Neural crest cell (in vitro differentiated cells): ENCODE measurements at regions not wholly inside any gene's neighbourhood (a gene's known extent, or its start where the extent isn't known, plus 50 kb on each side); places are given as distances from the start of the nearest gene placed in this dataset.

Experiments used
- DNase-seq: peaks from one replicate; pipeline ENCODE4 v3.0.0; 2021; ENCODE audit warnings: low read depth, mixed read lengths, low spot score
- H3K27ac Mint-ChIP-seq: one replicate; pipeline ENCODE4 v1.8.0; 2021; ENCODE audit warnings: mild to moderate bottlenecking, mixed read lengths; ENCODE audit not compliant: unreplicated experiment
- H3K27me3 Mint-ChIP-seq: 2 replicates; pipeline ENCODE4 v1.8.0; 2021; ENCODE audit warnings: low read depth, mild to moderate bottlenecking, mixed read lengths
- H3K36me3 Mint-ChIP-seq: 2 replicates; pipeline ENCODE4 v1.8.0; 2021; ENCODE audit warnings: low read depth, mild to moderate bottlenecking, mixed read lengths
- H3K4me1 Mint-ChIP-seq: 2 replicates; pipeline ENCODE4 v1.8.0; 2021; ENCODE audit warnings: mixed read lengths
- H3K4me3 Mint-ChIP-seq: one replicate; pipeline ENCODE4 v1.8.0; 2021; ENCODE audit warnings: mild to moderate bottlenecking, mixed read lengths
- H3K9me3 Mint-ChIP-seq: 2 replicates; pipeline ENCODE4 v1.8.0; 2021; ENCODE audit warnings: mixed read lengths
- TF ChIP-seq, protein P1 (sequence below): fragments of 200-600 bp; sonication (generic); conservative IDR thresholded peaks from 2 replicates; pipeline ENCODE4 v1.5.0; 2021; ENCODE audit warnings: antibody characterized with exemption, mild to moderate bottlenecking

DNA sequence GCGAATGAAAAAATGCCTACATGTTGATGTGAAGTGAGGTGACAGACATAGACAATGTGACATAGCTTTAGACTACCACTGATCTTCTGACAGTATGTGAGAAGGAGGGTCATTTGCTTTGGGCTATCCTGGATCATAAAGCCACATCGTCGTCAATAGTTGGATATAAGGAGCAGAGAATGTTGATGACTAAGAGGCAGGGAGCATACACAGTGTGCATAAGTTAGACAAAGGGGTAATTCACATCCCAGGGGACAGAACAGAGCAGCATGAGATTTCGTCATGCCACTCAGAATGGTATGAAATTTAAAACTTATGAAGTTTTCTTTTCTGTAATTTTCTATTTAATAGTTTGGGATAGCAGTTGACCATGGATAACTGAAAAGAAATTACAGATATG is 403.2 kb downstream of the DSC3 start:
- H3K27ac Mint-ChIP-seq: no peak overlapping the region
- H3K4me3 Mint-ChIP-seq: no peak overlapping the region
- H3K4me1 Mint-ChIP-seq: peaks cover 8% of the 10 kb centered on the region
- TF ChIP-seq, protein P1, sequence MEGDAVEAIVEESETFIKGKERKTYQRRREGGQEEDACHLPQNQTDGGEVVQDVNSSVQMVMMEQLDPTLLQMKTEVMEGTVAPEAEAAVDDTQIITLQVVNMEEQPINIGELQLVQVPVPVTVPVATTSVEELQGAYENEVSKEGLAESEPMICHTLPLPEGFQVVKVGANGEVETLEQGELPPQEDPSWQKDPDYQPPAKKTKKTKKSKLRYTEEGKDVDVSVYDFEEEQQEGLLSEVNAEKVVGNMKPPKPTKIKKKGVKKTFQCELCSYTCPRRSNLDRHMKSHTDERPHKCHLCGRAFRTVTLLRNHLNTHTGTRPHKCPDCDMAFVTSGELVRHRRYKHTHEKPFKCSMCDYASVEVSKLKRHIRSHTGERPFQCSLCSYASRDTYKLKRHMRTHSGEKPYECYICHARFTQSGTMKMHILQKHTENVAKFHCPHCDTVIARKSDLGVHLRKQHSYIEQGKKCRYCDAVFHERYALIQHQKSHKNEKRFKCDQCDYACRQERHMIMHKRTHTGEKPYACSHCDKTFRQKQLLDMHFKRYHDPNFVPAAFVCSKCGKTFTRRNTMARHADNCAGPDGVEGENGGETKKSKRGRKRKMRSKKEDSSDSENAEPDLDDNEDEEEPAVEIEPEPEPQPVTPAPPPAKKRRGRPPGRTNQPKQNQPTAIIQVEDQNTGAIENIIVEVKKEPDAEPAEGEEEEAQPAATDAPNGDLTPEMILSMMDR: no peak
- DNase-seq: no peak
- H3K9me3 Mint-ChIP-seq: peaks cover 3% of the 10 kb centered on the region
- no peaks in the 10 kb centered on the region for H3K36me3 Mint-ChIP-seq
- no peaks in the 10 kb centered on the region for H3K27me3 Mint-ChIP-seq

DNA sequence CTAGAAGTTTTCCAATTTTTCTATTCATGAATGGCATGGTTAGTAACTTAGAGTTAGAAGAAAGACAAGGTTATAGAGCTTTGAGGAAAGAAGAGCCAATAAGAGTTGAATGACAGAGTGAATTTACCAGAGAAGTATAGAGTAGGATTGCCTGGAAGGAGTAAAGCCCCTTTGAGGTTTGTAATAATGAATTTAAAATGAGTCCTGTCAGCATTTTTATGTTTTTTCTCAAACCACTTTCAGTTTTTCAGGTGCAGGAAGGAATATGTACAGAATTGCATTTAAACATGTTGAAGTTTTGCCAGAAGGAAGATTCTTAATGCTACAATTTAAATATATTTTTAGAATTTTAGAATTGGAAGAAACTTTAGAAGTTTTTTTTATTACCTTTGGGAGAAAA is 408.3 kb downstream of the DSC3 start:
- Mint-ChIP-seq H3K9me3 (peaks cover 6% of the 10 kb centered on the region), H3K4me1 (peaks cover 2% of the 10 kb centered on the region), H3K4me3 (no peak overlapping the region), H3K36me3 (no peaks in the 10 kb centered on the region), H3K27me3 (no peaks in the 10 kb centered on the region), H3K27ac (no peak overlapping the region)
- DNase-seq: no peak
- TF ChIP-seq, protein P1: no peak

DNA sequence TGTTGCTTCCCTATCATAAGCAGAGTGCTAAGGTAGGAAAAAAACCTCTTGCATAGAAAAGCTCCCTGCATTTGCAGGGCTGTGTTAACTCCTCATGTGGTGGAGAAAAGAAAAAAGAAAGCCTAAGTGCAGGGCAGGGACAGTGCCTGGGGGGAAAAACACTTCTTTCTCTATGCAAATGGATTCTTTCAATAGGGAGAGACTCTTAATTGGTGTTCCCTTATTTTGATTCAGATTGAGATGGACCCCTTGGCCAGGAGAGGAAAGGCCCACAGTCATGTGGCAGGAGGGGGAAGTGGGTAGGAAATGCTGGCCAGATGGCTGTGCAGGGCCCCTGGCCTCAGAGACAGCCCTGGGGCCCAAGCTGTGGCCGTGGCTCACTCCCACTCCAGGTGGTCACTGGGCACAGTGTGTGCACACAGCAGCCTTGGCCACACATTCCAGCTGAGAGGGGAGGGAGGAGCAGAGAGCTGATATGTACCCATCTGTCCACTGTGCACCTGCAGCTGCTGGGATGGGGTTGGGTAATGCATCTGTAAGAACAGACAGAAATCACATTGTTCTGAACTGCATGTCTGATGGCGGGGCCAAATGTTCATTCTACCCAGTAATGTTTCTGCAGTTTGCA is 410.4 kb downstream of the DSC3 start:
- no peak overlapping the region for H3K4me3 Mint-ChIP-seq
- TF ChIP-seq, protein P1: no peak
- H3K27me3 Mint-ChIP-seq: no peaks in the 10 kb centered on the region
- H3K9me3 Mint-ChIP-seq: peaks cover 6% of the 10 kb centered on the region
- DNase-seq: no peak
- H3K27ac Mint-ChIP-seq: no peak overlapping the region
- no peaks in the 10 kb centered on the region for H3K4me1 Mint-ChIP-seq
- H3K36me3 Mint-ChIP-seq: no peaks in the 10 kb centered on the region

DNA sequence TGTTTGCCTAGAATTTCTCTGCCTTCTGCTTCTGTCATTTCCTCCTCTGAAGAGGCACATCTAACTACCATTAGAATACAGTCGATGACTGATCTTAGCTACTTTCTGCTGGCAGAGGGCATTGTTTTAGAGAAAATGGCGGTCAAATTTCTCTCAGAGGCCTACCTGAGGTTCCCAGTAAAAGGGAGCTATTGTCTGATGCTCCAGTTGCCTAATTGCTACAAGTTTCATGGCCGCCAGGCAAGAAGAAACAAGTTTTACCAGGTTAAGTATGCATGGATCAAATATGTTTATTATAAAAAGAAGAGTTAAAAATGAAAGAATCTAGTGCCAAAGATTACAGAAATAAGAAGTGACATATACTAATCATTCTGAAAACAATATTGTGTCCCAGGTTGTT is 416.6 kb downstream of the DSC3 start:
- no peaks in the 10 kb centered on the region for H3K36me3 Mint-ChIP-seq
- no peaks in the 10 kb centered on the region for H3K4me1 Mint-ChIP-seq
- no peak for DNase-seq
- TF ChIP-seq, protein P1: no peak
- no peak overlapping the region for H3K27ac Mint-ChIP-seq
- no peak overlapping the region for H3K4me3 Mint-ChIP-seq
- no peaks in the 10 kb centered on the region for H3K27me3 Mint-ChIP-seq
- peaks cover 3% of the 10 kb centered on the region for H3K9me3 Mint-ChIP-seq

DNA sequence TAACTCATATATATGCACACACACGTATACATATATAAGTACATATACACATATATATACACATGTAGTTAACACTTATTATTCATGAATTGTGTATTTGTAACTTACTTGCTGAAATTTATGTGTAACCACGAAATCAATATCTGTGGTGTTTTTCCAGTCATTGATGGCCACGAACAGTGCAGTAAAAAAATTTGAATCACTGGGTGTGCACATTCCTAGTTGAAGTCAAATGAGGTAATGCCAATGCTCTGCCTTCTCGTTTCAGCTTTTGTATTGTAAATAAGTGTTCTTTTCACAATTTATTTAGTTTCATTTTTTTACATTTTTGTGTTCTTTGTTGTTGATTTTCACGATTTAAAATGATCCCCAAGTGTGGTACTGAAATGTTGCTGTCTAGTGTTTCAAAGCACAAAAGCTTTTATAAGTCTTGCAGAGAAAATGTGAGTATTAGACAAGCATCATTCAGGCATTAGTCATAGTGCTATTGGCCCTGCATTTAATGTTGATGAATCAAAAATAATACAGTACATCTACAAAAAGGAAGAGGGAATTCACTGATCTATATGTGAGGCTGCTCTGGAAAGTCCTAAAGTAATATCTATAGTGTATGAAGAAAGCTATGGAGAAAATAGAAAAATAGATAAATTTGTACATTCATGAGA is 419.0 kb downstream of the DSC3 start:
- no peak overlapping the region for H3K4me3 Mint-ChIP-seq

More for the DNA sequence above, 419.0 kb downstream of the DSC3 start:
- Mint-ChIP-seq H3K36me3 (no peaks in the 10 kb centered on the region), H3K27ac (no peak overlapping the region), H3K27me3 (no peaks in the 10 kb centered on the region), H3K9me3 (no peaks in the 10 kb centered on the region), H3K4me1 (peaks cover 3% of the 10 kb centered on the region)
- TF ChIP-seq, protein P1: no peak
- no peak for DNase-seq
